Dendritic cell treated with granulocyte-macrophage colony-stimulating factor and Interleukin-4, amounts not matched to agents 40 ng/mL and 50 ng/mL, for 4 days (primary cell): ENCODE measurements at regions not wholly inside any gene's neighbourhood (a gene's known extent, or its start where the extent isn't known, plus 50 kb on each side); places are given as distances from the start of the nearest gene placed in this dataset.
"Not testable (repeated sequence)": the region's sequence is repeated elsewhere in the genome, so short reads cannot be mapped to it uniquely, and the experiment has no call there.

Experiments used
- H3K27ac Mint-ChIP-seq: one replicate; pipeline ENCODE4 v1.8.0; 2022; ENCODE audit warnings: mild to moderate bottlenecking, mixed read lengths
- H3K27me3 Mint-ChIP-seq: one replicate; pipeline ENCODE4 v1.8.0; 2022; ENCODE audit warnings: mild to moderate bottlenecking, mixed read lengths
- H3K36me3 Mint-ChIP-seq: one replicate; pipeline ENCODE4 v1.8.0; 2022; ENCODE audit warnings: low read depth, mixed read lengths
- H3K4me1 Mint-ChIP-seq: one replicate; pipeline ENCODE4 v1.8.0; 2022; ENCODE audit warnings: low read depth, mixed read lengths
- H3K4me3 Mint-ChIP-seq: one replicate; pipeline ENCODE4 v1.8.0; 2022; ENCODE audit warnings: mild to moderate bottlenecking, moderate library complexity, mixed read lengths
- H3K9me3 Mint-ChIP-seq: one replicate; pipeline ENCODE4 v1.8.0; 2022; ENCODE audit warnings: mixed read lengths
- intact Hi-C: fragments of 100-400 bp; cut with micrococcal nuclease; formaldehyde crosslinking; loops from one replicate; pipeline ENCODE4 v1.15.0; 2022

GRCh38 chrX:1140236-1140681 is 72.2 kb downstream of the CRLF2 start:
- Mint-ChIP-seq H3K9me3 (no peaks in the 10 kb centered on the region), H3K4me3 (no peak overlapping the region), H3K4me1 (no peaks in the 10 kb centered on the region), H3K27ac (no peak overlapping the region), H3K36me3 (no peaks in the 10 kb centered on the region), H3K27me3 (no peaks in the 10 kb centered on the region)
- intact Hi-C loops: no loop called here

GRCh38 chrX:1139185-1139500 is 73.3 kb downstream of the CRLF2 start:
- no peaks in the 10 kb centered on the region for H3K36me3 Mint-ChIP-seq
- no peaks in the 10 kb centered on the region for H3K27me3 Mint-ChIP-seq
- H3K9me3 Mint-ChIP-seq: no peaks in the 10 kb centered on the region
- H3K4me1 Mint-ChIP-seq: no peaks in the 10 kb centered on the region
- intact Hi-C loops: no loop called here
- no peak overlapping the region for H3K4me3 Mint-ChIP-seq
- H3K27ac Mint-ChIP-seq: no peak overlapping the region

GRCh38 chrX:1138476-1139184 is 73.8 kb downstream of the CRLF2 start:
- no peaks in the 10 kb centered on the region for H3K9me3 Mint-ChIP-seq
- no peak overlapping the region for H3K4me3 Mint-ChIP-seq
- H3K36me3 Mint-ChIP-seq: no peaks in the 10 kb centered on the region
- H3K4me1 Mint-ChIP-seq: no peaks in the 10 kb centered on the region
- intact Hi-C loops: no loop called here
- H3K27ac Mint-ChIP-seq: no peak overlapping the region
- H3K27me3 Mint-ChIP-seq: no peaks in the 10 kb centered on the region

- H3K4me1 Mint-ChIP-seq: no peaks in the 10 kb centered on the region
- H3K9me3 Mint-ChIP-seq: no peaks in the 10 kb centered on the region
- H3K27me3 Mint-ChIP-seq: no peaks in the 10 kb centered on the region
- intact Hi-C loops: no loop called here
- H3K36me3 Mint-ChIP-seq: no peaks in the 10 kb centered on the region
- H3K27ac Mint-ChIP-seq: no peak overlapping the region
- H3K4me3 Mint-ChIP-seq: no peak overlapping the region
These were observed 74.9 kb downstream of the CRLF2 start for GRCh38 chrX:1137531-1137930.

- H3K27me3 Mint-ChIP-seq, H3K4me1 Mint-ChIP-seq, intact Hi-C loops, H3K4me3 Mint-ChIP-seq, H3K27ac Mint-ChIP-seq, H3K9me3 Mint-ChIP-seq, H3K36me3 Mint-ChIP-seq: not testable (repeated sequence)
These were observed 75.9 kb downstream of the CRLF2 start for GRCh38 chrX:1136582-1136981.

GRCh38 chrX:1134976-1135375 is 77.5 kb downstream of the CRLF2 start:
- Mint-ChIP-seq H3K4me1 (no peaks in the 10 kb centered on the region), H3K36me3 (no peaks in the 10 kb centered on the region), H3K9me3 (no peaks in the 10 kb centered on the region), H3K27me3 (no peaks in the 10 kb centered on the region), H3K4me3 (no peak overlapping the region), H3K27ac (no peak overlapping the region)
- intact Hi-C loops: no loop called here

GRCh38 chrX:1134156-1134555 is 78.3 kb downstream of the CRLF2 start:
- no peak overlapping the region for H3K27ac Mint-ChIP-seq
- H3K4me1 Mint-ChIP-seq: no peaks in the 10 kb centered on the region
- no peaks in the 10 kb centered on the region for H3K9me3 Mint-ChIP-seq
- intact Hi-C loops: no loop called here
- no peaks in the 10 kb centered on the region for H3K27me3 Mint-ChIP-seq
- H3K4me3 Mint-ChIP-seq: no peak overlapping the region
- H3K36me3 Mint-ChIP-seq: no peaks in the 10 kb centered on the region

- Mint-ChIP-seq H3K4me3 (no peak overlapping the region), H3K27ac (no peak overlapping the region), H3K9me3 (no peaks in the 10 kb centered on the region), H3K4me1 (peaks cover 16% of the 10 kb centered on the region), H3K27me3 (peaks cover 13% of the 10 kb centered on the region), H3K36me3 (no peaks in the 10 kb centered on the region)
- intact Hi-C loops: no loop called here
These were observed 85.7 kb downstream of the CRLF2 start for GRCh38 chrX:1126738-1127137.

GRCh38 chrX:1124531-1124930 is 87.9 kb downstream of the CRLF2 start:
- no peaks in the 10 kb centered on the region for H3K9me3 Mint-ChIP-seq
- H3K4me1 Mint-ChIP-seq: peaks cover 16% of the 10 kb centered on the region
- no peak overlapping the region for H3K27ac Mint-ChIP-seq
- H3K4me3 Mint-ChIP-seq: no peak overlapping the region
- H3K36me3 Mint-ChIP-seq: no peaks in the 10 kb centered on the region
- H3K27me3 Mint-ChIP-seq: peaks cover 18% of the 10 kb centered on the region
- intact Hi-C loops: no loop called here

- H3K36me3 Mint-ChIP-seq, H3K27ac Mint-ChIP-seq, H3K9me3 Mint-ChIP-seq, intact Hi-C loops, H3K4me3 Mint-ChIP-seq: not testable (repeated sequence)
- peaks cover 21% of the 10 kb centered on the region for H3K27me3 Mint-ChIP-seq
- peaks cover 16% of the 10 kb centered on the region for H3K4me1 Mint-ChIP-seq
These were observed 89.6 kb downstream of the CRLF2 start for GRCh38 chrX:1122851-1123250.

- Mint-ChIP-seq H3K36me3 (no peaks in the 10 kb centered on the region), H3K9me3 (no peaks in the 10 kb centered on the region), H3K27ac (no peak overlapping the region), H3K4me3 (no peak overlapping the region), H3K27me3 (peaks cover 20% of the 10 kb centered on the region), H3K4me1 (peaks cover 13% of the 10 kb centered on the region)
- intact Hi-C loops: no loop called here
These were observed 93.2 kb downstream of the CRLF2 start for GRCh38 chrX:1119275-1119674.

- intact Hi-C loops: no loop called here
- H3K27ac Mint-ChIP-seq: no peak overlapping the region
- H3K9me3 Mint-ChIP-seq: no peaks in the 10 kb centered on the region
- peaks cover 17% of the 10 kb centered on the region for H3K27me3 Mint-ChIP-seq
- peaks cover 7% of the 10 kb centered on the region for H3K4me1 Mint-ChIP-seq
- no peak overlapping the region for H3K4me3 Mint-ChIP-seq
- H3K36me3 Mint-ChIP-seq: no peaks in the 10 kb centered on the region
These were observed 93.8 kb downstream of the CRLF2 start for GRCh38 chrX:1118572-1119199.

GRCh38 chrX:1115411-1115810 is 97.0 kb downstream of the CRLF2 start:
- H3K4me1 Mint-ChIP-seq, H3K4me3 Mint-ChIP-seq, intact Hi-C loops, H3K27ac Mint-ChIP-seq, H3K36me3 Mint-ChIP-seq, H3K9me3 Mint-ChIP-seq: not testable (repeated sequence)
- peaks cover 32% of the 10 kb centered on the region for H3K27me3 Mint-ChIP-seq

GRCh38 chrX:1112321-1112720 is 100.1 kb downstream of the CRLF2 start:
- peaks cover 49% of the 10 kb centered on the region for H3K27me3 Mint-ChIP-seq
- no peaks in the 10 kb centered on the region for H3K36me3 Mint-ChIP-seq
- H3K27ac Mint-ChIP-seq: no peak overlapping the region
- H3K4me3 Mint-ChIP-seq: no peak overlapping the region
- H3K9me3 Mint-ChIP-seq: no peaks in the 10 kb centered on the region
- intact Hi-C loops: no loop called here
- H3K4me1 Mint-ChIP-seq: no peaks in the 10 kb centered on the region
